H9 (cell line): ENCODE measurements at regions not wholly inside any gene's neighbourhood (a gene's known extent, or its start where the extent isn't known, plus 50 kb on each side); places are given as distances from the start of the nearest gene placed in this dataset.

Experiments
- DNase-seq: peaks from one replicate; pipeline ENCODE4 v3.0.0-alpha.2; 2017
- H2AFZ ChIP-seq: one replicate; pipeline ENCODE4 v1.6.1; 2013; ENCODE audit warnings: mild to moderate bottlenecking, low read length, control low read depth, moderate library complexity
- H2AK5ac ChIP-seq: 2 replicates; pipeline ENCODE4 v1.6.1; 2013; ENCODE audit warnings: low read length, control low read depth, mixed read lengths; ENCODE audit not compliant: insufficient read length
- H2BK120ac ChIP-seq: one replicate; pipeline ENCODE4 v1.6.1; 2013; ENCODE audit warnings: low read depth, mild to moderate bottlenecking, low read length, control low read depth, inconsistent platforms; ENCODE audit not compliant: poor library complexity, severe bottlenecking
- H2BK12ac ChIP-seq: 2 replicates; pipeline ENCODE4 v1.6.1; 2013; ENCODE audit warnings: low read length, control low read depth, mixed read lengths, low read depth; ENCODE audit not compliant: insufficient read length
- H2BK15ac ChIP-seq: 2 replicates; pipeline ENCODE4 v1.6.1; 2013; ENCODE audit warnings: low read depth, low read length, control low read depth
- H2BK20ac ChIP-seq: one replicate; pipeline ENCODE4 v1.6.1; 2013; ENCODE audit warnings: low read depth, mild to moderate bottlenecking, low read length, control low read depth, inconsistent platforms; ENCODE audit not compliant: poor library complexity, severe bottlenecking
- H2BK5ac ChIP-seq: 2 replicates; pipeline ENCODE4 v1.6.1; 2013; ENCODE audit warnings: low read length, control low read depth, mixed read lengths; ENCODE audit not compliant: insufficient read length
- H3K14ac ChIP-seq: 2 replicates; pipeline ENCODE4 v1.6.1; 2013; ENCODE audit warnings: low read length, control low read depth; ENCODE audit not compliant: insufficient read depth
- H3K18ac ChIP-seq: 2 replicates; pipeline ENCODE4 v1.6.1; 2013; ENCODE audit warnings: low read depth, mild to moderate bottlenecking, mixed read lengths, low read length, control low read depth; ENCODE audit not compliant: insufficient read length
- H3K23ac ChIP-seq: 2 replicates; pipeline ENCODE4 v1.6.1; 2013; ENCODE audit warnings: low read length, control low read depth, mixed read lengths, low read depth; ENCODE audit not compliant: insufficient read length
- H3K23me2 ChIP-seq: 2 replicates; pipeline ENCODE4 v1.6.1; 2013; ENCODE audit warnings: low read depth, mild to moderate bottlenecking, mixed read lengths, low read length, control low read depth; ENCODE audit not compliant: insufficient read length, poor library complexity, severe bottlenecking
- H3K27ac ChIP-seq: 2 replicates; pipeline ENCODE4 v1.5.1; 2013; ENCODE audit warnings: low read length, control low read depth, mixed read lengths, low read depth; ENCODE audit not compliant: insufficient read length
- H3K27me3 ChIP-seq: 2 replicates; pipeline ENCODE4 v1.6.1; 2013; ENCODE audit warnings: low read length, control low read depth, inconsistent platforms; ENCODE audit not compliant: insufficient read depth
- H3K4ac ChIP-seq: 2 replicates; pipeline ENCODE4 v1.6.1; 2013; ENCODE audit warnings: low read depth, mild to moderate bottlenecking, control low read depth, inconsistent platforms, low read length, moderate library complexity
- H3K4me1 ChIP-seq: 2 replicates; pipeline ENCODE4 v1.6.1; 2013; ENCODE audit warnings: low read length, control low read depth, inconsistent platforms; ENCODE audit not compliant: insufficient read depth
- H3K4me2 ChIP-seq: 2 replicates; pipeline ENCODE4 v1.6.1; 2013; ENCODE audit warnings: low read length, control low read depth, mixed read lengths; ENCODE audit not compliant: insufficient read length, insufficient read depth
- H3K56ac ChIP-seq: 2 replicates; pipeline ENCODE4 v1.6.1; 2013; ENCODE audit warnings: low read depth, mild to moderate bottlenecking, mixed read lengths, low read length, control low read depth; ENCODE audit not compliant: insufficient read length
- H3K79me1 ChIP-seq: 2 replicates; pipeline ENCODE4 v1.6.1; 2013; ENCODE audit warnings: low read depth, mild to moderate bottlenecking, moderate library complexity, low read length, control low read depth, inconsistent platforms; ENCODE audit not compliant: insufficient read depth, poor library complexity, severe bottlenecking
- H3K79me2 ChIP-seq: 2 replicates; pipeline ENCODE4 v1.6.1; 2013; ENCODE audit warnings: low read length, control low read depth, inconsistent platforms; ENCODE audit not compliant: insufficient read depth
- H3K9ac ChIP-seq: 2 replicates; pipeline ENCODE4 v1.6.1; 2013; ENCODE audit warnings: low read length, control low read depth, mixed read lengths; ENCODE audit not compliant: insufficient read length; ENCODE audit errors: extremely low read depth
- H3K9me3 ChIP-seq: one replicate; pipeline ENCODE4 v1.6.1; 2013; ENCODE audit warnings: low read depth, low read length, inconsistent platforms; ENCODE audit not compliant: control insufficient read depth
- H3T11ph ChIP-seq: one replicate; pipeline ENCODE4 v1.6.1; 2013; ENCODE audit warnings: mild to moderate bottlenecking, low read length, control low read depth, inconsistent platforms
- H4K20me1 ChIP-seq: one replicate; pipeline ENCODE4 v1.6.1; 2013; ENCODE audit not compliant: control insufficient read depth, insufficient read length, insufficient read depth
- H4K5ac ChIP-seq: 2 replicates; pipeline ENCODE4 v1.6.1; 2013; ENCODE audit warnings: low read depth, mild to moderate bottlenecking, mixed read lengths, low read length, control low read depth; ENCODE audit not compliant: insufficient read length
- H4K8ac ChIP-seq: replicated peaks from 2 replicates; pipeline ENCODE4 v1.6.1; 2013; ENCODE audit warnings: low read length, control low read depth, mixed read lengths, low read depth; ENCODE audit not compliant: insufficient read length
- H4K91ac ChIP-seq: 2 replicates; pipeline ENCODE4 v1.6.1; 2013; ENCODE audit warnings: low read depth, mild to moderate bottlenecking, moderate library complexity, mixed read lengths, low read length, control low read depth; ENCODE audit not compliant: insufficient read length
- H3K27ac Mint-ChIP-seq, 3 experiments: 2 replicates in 2 of 3; 3 replicates in 1 of 3; pipeline ENCODE4 v1.8.0; 2020 to 2021; ENCODE audit warnings: mixed read lengths in 3 of 3, mild to moderate bottlenecking in 1 of 3, moderate library complexity in 1 of 3
- H3K27me3 Mint-ChIP-seq: 2 replicates; pipeline ENCODE4 v1.8.0; 2021; ENCODE audit warnings: low read depth, mild to moderate bottlenecking, moderate library complexity, mixed read lengths
- H3K36me3 Mint-ChIP-seq, 3 experiments: 2 replicates in 2 of 3; 3 replicates in 1 of 3; pipeline ENCODE4 v1.8.0; 2020 to 2021; ENCODE audit warnings: low read depth in 3 of 3, mixed read lengths in 3 of 3; ENCODE audit not compliant: insufficient read depth in 1 of 3
- H3K4me1 Mint-ChIP-seq, 2 experiments: 2 replicates each; pipeline ENCODE4 v1.8.0; 2020; ENCODE audit warnings: mixed read lengths in 2 of 2
- H3K4me3 Mint-ChIP-seq, 2 experiments: 2 replicates in 1 of 2; 3 replicates in 1 of 2; pipeline ENCODE4 v1.8.0; 2020 to 2021; ENCODE audit warnings: mild to moderate bottlenecking in 2 of 2, mixed read lengths in 2 of 2, moderate library complexity in 1 of 2
- H3K9me3 Mint-ChIP-seq, 2 experiments: 2 replicates in 1 of 2; 3 replicates in 1 of 2; pipeline ENCODE4 v1.8.0; 2020; ENCODE audit warnings: mild to moderate bottlenecking in 2 of 2, mixed read lengths in 2 of 2, moderate library complexity in 1 of 2
- WGBS: extraction: QIAGEN DNeasy Blood & Tissue Kit; methylation state at CpG from one replicate; pipeline ENCODE4 v1.1.7; 2013; ENCODE audit warnings: missing lambda C conversion rate, low lambda C conversion rate, mixed read lengths; ENCODE audit not compliant: insufficient read length; ENCODE audit errors: extremely low coverage; 5-methylcytosine and 5-hydroxymethylcytosine counted together
- TF ChIP-seq, protein P1 (sequence below): fragments of 200-600 bp; sonication (generic); conservative IDR thresholded peaks from 3 replicates; pipeline ENCODE4 v1.8.0; 2021; ENCODE audit warnings: antibody characterized with exemption, mild to moderate bottlenecking

DNA sequence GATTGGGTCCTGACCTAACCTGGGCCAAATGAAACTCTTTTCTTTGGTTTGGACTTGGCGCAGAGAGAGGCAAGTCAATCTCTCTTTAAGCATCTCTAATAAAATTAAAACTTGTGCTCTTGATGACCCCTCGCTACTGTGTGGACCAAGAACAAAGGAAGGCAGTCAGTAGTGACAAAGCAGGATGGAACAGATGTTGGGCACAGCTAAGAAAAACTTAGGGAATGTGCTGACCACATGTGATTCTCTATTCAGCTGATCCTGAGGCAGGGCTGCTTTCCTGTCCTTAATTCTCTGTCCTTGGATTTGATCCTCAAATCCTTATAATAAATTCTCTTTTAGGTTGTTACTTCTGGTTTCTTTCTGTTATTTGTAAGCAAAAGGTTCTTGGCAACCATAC is 259.9 kb downstream of the ZIC1 start:
- Histone ChIP-seq H3K4me1 (no peaks in the 10 kb centered on the region), H3K27me3 (no peaks in the 10 kb centered on the region), H3K56ac (no peak overlapping the region), H2AK5ac (no peak overlapping the region), H3K4me2 (no peak overlapping the region), H3K4ac (no peak overlapping the region), H3K14ac (no peak overlapping the region), H2AFZ (no peak overlapping the region), H3K9ac (no peak overlapping the region), H2BK20ac (no peak overlapping the region), H2BK5ac (no peak overlapping the region), H3T11ph (no peak overlapping the region), H3K27ac (no peak overlapping the region), H4K8ac (no peak overlapping the region), H3K9me3 (no peaks in the 10 kb centered on the region), H3K79me1 (no peaks in the 10 kb centered on the region), H3K18ac (no peak overlapping the region), H2BK12ac (no peak overlapping the region), H4K5ac (no peak overlapping the region), H3K79me2 (no peaks in the 10 kb centered on the region), H4K20me1 (no peaks in the 10 kb centered on the region), H2BK120ac (no peak overlapping the region), H2BK15ac (no peak overlapping the region), H3K23me2 (no peaks in the 10 kb centered on the region), H3K23ac (no peak overlapping the region), H4K91ac (no peak overlapping the region)
- TF ChIP-seq, protein P1, sequence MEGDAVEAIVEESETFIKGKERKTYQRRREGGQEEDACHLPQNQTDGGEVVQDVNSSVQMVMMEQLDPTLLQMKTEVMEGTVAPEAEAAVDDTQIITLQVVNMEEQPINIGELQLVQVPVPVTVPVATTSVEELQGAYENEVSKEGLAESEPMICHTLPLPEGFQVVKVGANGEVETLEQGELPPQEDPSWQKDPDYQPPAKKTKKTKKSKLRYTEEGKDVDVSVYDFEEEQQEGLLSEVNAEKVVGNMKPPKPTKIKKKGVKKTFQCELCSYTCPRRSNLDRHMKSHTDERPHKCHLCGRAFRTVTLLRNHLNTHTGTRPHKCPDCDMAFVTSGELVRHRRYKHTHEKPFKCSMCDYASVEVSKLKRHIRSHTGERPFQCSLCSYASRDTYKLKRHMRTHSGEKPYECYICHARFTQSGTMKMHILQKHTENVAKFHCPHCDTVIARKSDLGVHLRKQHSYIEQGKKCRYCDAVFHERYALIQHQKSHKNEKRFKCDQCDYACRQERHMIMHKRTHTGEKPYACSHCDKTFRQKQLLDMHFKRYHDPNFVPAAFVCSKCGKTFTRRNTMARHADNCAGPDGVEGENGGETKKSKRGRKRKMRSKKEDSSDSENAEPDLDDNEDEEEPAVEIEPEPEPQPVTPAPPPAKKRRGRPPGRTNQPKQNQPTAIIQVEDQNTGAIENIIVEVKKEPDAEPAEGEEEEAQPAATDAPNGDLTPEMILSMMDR, result no peak
- no peak for DNase-seq
- H3K27ac Mint-ChIP-seq, result no peak overlapping the region
- H3K4me1 Mint-ChIP-seq, result no peaks in the 10 kb centered on the region
- no CpG with 5 or more reads among the region's 2 CpGs for WGBS
- H3K4me3 Mint-ChIP-seq, result no peak overlapping the region
- no peaks in the 10 kb centered on the region for H3K9me3 Mint-ChIP-seq
- H3K27me3 Mint-ChIP-seq, result no peaks in the 10 kb centered on the region
- no peaks in the 10 kb centered on the region for H3K36me3 Mint-ChIP-seq
